ENCODE measurements at regions not wholly inside any gene's neighbourhood (a gene's known extent, or its start where the extent isn't known, plus 50 kb on each side); places are given as distances from the start of the nearest gene placed in this dataset.
"Not testable (repeated sequence)": the region's sequence is repeated elsewhere in the genome, so short reads cannot be mapped to it uniquely, and the experiment has no call there.

DNA sequence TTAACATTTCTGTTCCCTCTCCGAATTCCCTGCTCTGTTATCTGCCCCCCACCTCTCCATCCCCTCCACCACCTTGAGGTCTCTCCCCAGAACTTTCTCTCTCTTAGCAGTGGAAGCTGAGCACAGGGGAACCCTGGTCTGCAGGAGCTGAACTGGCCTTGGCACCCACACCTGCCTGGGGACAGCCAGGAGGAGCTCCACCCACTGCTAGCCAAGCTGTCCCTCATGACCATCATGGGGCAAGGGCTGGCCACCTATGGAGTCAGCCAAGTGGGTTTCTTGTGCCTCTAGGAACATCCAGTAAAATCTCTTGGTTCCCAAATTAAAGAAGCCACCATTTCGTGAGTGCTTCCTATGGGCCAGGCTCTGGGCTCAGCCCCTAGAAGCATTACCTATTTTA is 276.4 kb upstream of the TLE3 start:
- intact Hi-C loops (cut with DNase I) = no loop called here
- no peak overlapping the region for H3K27ac ChIP-seq
- no peaks in the 10 kb centered on the region for H3K27me3 ChIP-seq (replicated peaks; ENCODE audit: insufficient read depth)
- H3K4me3 ChIP-seq = no peak overlapping the region
- WGBS = 79% methylated on average over 2 of the region's 2 CpGs
- TF ChIP-seq CTCF (IDR thresholded peaks at IDR 0.05) (no peak), POLR2AphosphoS5 (IDR thresholded peaks at IDR 0.05) (no peak), POLR2A (IDR thresholded peaks at IDR 0.05) (no peak)
- peaks cover 5% of the 10 kb centered on the region for H3K4me1 ChIP-seq (replicated peaks)
- no peaks in the 10 kb centered on the region for H3K9me3 ChIP-seq
- no peaks in the 10 kb centered on the region for H3K36me3 ChIP-seq
- DNase-seq (ENCODE audit: low spot score) = no peak

GRCh38 chr15:70373439-70373838 is 275.7 kb upstream of the TLE3 start:
- DNase-seq (ENCODE audit: low spot score); intact Hi-C loops (cut with DNase I); H3K4me3 ChIP-seq; H3K4me1 ChIP-seq (replicated peaks); H3K9me3 ChIP-seq; H3K36me3 ChIP-seq; H3K27me3 ChIP-seq (replicated peaks; ENCODE audit: insufficient read depth); H3K27ac ChIP-seq: not testable (repeated sequence)
- 96% methylated on average over 4 of the region's 4 CpGs for WGBS

GRCh38 chr15:70367913-70368705 is 270.4 kb upstream of the TLE3 start:
- H3K36me3 ChIP-seq; H3K9me3 ChIP-seq; intact Hi-C loops (cut with DNase I); H3K27me3 ChIP-seq (replicated peaks; ENCODE audit: insufficient read depth); H3K4me1 ChIP-seq (replicated peaks); H3K4me3 ChIP-seq: not testable (repeated sequence)
- peak; percentile 53 for TF ChIP-seq POLR2AphosphoS5 (IDR thresholded peaks at IDR 0.05)
- H3K27ac ChIP-seq = peak overlapping the region; percentile 36 to 64
- peak; percentile 44 for DNase-seq (ENCODE audit: low spot score)
- 73% methylated on average over 14 of the region's 14 CpGs for WGBS

GRCh38 chr15:70364023-70364422 is 266.3 kb upstream of the TLE3 start:
- H3K36me3 ChIP-seq; H3K4me1 ChIP-seq (replicated peaks); intact Hi-C loops (cut with DNase I); H3K27me3 ChIP-seq (replicated peaks; ENCODE audit: insufficient read depth); H3K9me3 ChIP-seq; H3K4me3 ChIP-seq; H3K27ac ChIP-seq; DNase-seq (ENCODE audit: low spot score): not testable (repeated sequence)
- 85% methylated on average over 4 of the region's 4 CpGs for WGBS

DNA sequence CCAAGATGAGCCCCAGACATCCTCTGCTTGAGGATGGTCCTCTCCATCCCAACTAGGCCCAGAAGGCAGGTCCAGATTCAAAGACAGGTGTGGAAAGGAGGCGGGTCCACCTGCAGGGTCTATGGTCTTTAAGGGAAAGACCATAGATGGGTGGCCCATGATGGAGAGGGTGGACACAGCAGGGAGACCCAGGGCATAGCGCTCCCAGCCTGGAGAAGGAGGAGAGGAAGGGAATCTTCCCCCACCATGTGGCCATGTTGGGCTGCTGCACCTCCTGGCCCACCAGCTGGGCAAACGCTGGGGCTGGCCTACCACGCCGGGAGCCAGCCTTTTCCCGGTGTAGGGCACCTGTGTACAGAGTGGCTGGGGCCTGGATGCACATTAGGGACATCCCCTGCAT is 265.2 kb upstream of the TLE3 start:
- Histone ChIP-seq H3K4me3 (no peak overlapping the region), H3K27me3 (replicated peaks; ENCODE audit: insufficient read depth) (no peaks in the 10 kb centered on the region), H3K27ac (no peak overlapping the region), H3K9me3 (no peaks in the 10 kb centered on the region), H3K4me1 (replicated peaks) (no peaks in the 10 kb centered on the region), H3K36me3 (no peaks in the 10 kb centered on the region)
- intact Hi-C loops (cut with DNase I) = no loop called here
- no peak for DNase-seq (ENCODE audit: low spot score)
- TF ChIP-seq POLR2AphosphoS5 (IDR thresholded peaks at IDR 0.05) (no peak), CTCF (IDR thresholded peaks at IDR 0.05) (peak in 3 of 4 experiments; percentile 36 to 59 (median 52))
- WGBS = 49% methylated on average over 6 of the region's 6 CpGs

- TF ChIP-seq POLR2AphosphoS5 (IDR thresholded peaks at IDR 0.05) (no peak), CTCF (IDR thresholded peaks at IDR 0.05) (no peak), POLR2A (IDR thresholded peaks at IDR 0.05) (no peak)
- Histone ChIP-seq H3K4me3 (no peak overlapping the region), H3K4me1 (replicated peaks) (no peaks in the 10 kb centered on the region), H3K27ac (no peak overlapping the region), H3K9me3 (no peaks in the 10 kb centered on the region), H3K27me3 (replicated peaks; ENCODE audit: insufficient read depth) (no peaks in the 10 kb centered on the region), H3K36me3 (no peaks in the 10 kb centered on the region)
- intact Hi-C loops (cut with DNase I) = no loop called here
- DNase-seq (ENCODE audit: low spot score) = no peak
- WGBS = 90% methylated on average over 3 of the region's 3 CpGs
These were observed 264.6 kb upstream of the TLE3 start for GRCh38 chr15:70362350-70362749.

All from prostate gland (tissue), 2 donors.